ENCODE measurements at regions not wholly inside any gene's neighbourhood (a gene's known extent, or its start where the extent isn't known, plus 50 kb on each side); places are given as distances from the start of the nearest gene placed in this dataset.

GRCh38 chr4:54898656-54899340 is 226.6 kb downstream of the KDR start:
- no peak for DNase-seq (ENCODE audit: low read depth, low spot score)
- CTCF ChIA-PET, result interaction anchor here (0.8 to 1.1 kb wide), 2 partner anchors 18 to 580 kb away, joined by 3 read pairs; no protein-coding TSS in a partner anchor
- no peak overlapping the region for H3K4me3 ChIP-seq (ENCODE audit: low read depth, low read length)
- no peak for TF ChIP-seq CTCF (IDR thresholded peaks at IDR 0.05; ENCODE audit: insufficient read depth, low read length, missing control alignments)
- POLR2A ChIA-PET, result interaction anchor here (0.6 to 0.9 kb wide), 2 partner anchors 19 to 572 kb away, joined by 3 read pairs; no protein-coding TSS in a partner anchor

- POLR2A ChIA-PET, result interaction anchor here (0.7 to 0.9 kb wide), 2 partner anchors 18 to 61 kb away, joined by 3 to 5 read pairs; no protein-coding TSS in a partner anchor
- DNase-seq (ENCODE audit: low read depth, low spot score), result peak; percentile 12
- H3K4me3 ChIP-seq (ENCODE audit: low read depth, low read length), result no peak overlapping the region
- CTCF ChIA-PET, result interaction anchor here (1.0 kb wide), 1 partner anchor 63 kb away, joined by 3 read pairs; no protein-coding TSS in a partner anchor
- TF ChIP-seq CTCF (IDR thresholded peaks at IDR 0.05; ENCODE audit: insufficient read depth, low read length, missing control alignments), result no peak
Observed at GRCh38 chr4:54898056-54898562, 227.3 kb downstream of the KDR start.

GRCh38 chr4:54897590-54897989 is 227.8 kb downstream of the KDR start:
- no peak overlapping the region for H3K4me3 ChIP-seq (ENCODE audit: low read depth, low read length)
- peak; percentile 80 for DNase-seq (ENCODE audit: low read depth, low spot score)
- TF ChIP-seq CTCF (IDR thresholded peaks at IDR 0.05; ENCODE audit: insufficient read depth, low read length, missing control alignments), result no peak
- CTCF ChIA-PET, result interaction anchor here (1.0 kb wide), 1 partner anchor 63 kb away, joined by 3 read pairs; no protein-coding TSS in a partner anchor
- POLR2A ChIA-PET, result interaction anchor here (0.7 kb wide), 1 partner anchor 62 kb away, joined by 5 read pairs; no protein-coding TSS in a partner anchor

- TF ChIP-seq CTCF (IDR thresholded peaks at IDR 0.05; ENCODE audit: insufficient read depth, low read length, missing control alignments), result no peak
- no peak for DNase-seq (ENCODE audit: low read depth, low spot score)
- no peak overlapping the region for H3K4me3 ChIP-seq (ENCODE audit: low read depth, low read length)
- ChIA-PET POLR2A (no interaction called here), CTCF (no interaction called here)
Observed at GRCh38 chr4:54882616-54883015, 224.9 kb downstream of the KIT start.

- CTCF ChIA-PET, result interaction anchor here (1.0 to 1.6 kb wide), 2 partner anchors 81 to 561 kb away, joined by 3 to 5 read pairs; no protein-coding TSS in a partner anchor
- DNase-seq (ENCODE audit: low read depth, low spot score), result peak; percentile 67
Observed at GRCh38 chr4:54879576-54879975, 221.8 kb downstream of the KIT start.

More at GRCh38 chr4:54879576-54879975, 221.8 kb downstream of the KIT start:
- POLR2A ChIA-PET, result interaction anchor here (1.3 kb wide), 1 partner anchor 19 kb away, joined by 3 read pairs; no protein-coding TSS in a partner anchor
- no peak overlapping the region for H3K4me3 ChIP-seq (ENCODE audit: low read depth, low read length)
- no peak for TF ChIP-seq CTCF (IDR thresholded peaks at IDR 0.05; ENCODE audit: insufficient read depth, low read length, missing control alignments)
